ENCODE measurements at regions not wholly inside any gene's neighbourhood (a gene's known extent, or its start where the extent isn't known, plus 50 kb on each side); places are given as distances from the start of the nearest gene placed in this dataset.
"Not testable (repeated sequence)": the region's sequence is repeated elsewhere in the genome, so short reads cannot be mapped to it uniquely, and the experiment has no call there.

- DNase-seq (ENCODE audit: low read depth); H3K4me3 ChIP-seq (ENCODE audit: control insufficient read depth, low read depth, low read length): not testable (repeated sequence)
Measured at GRCh38 chr15:85262461-85263055, 117.8 kb upstream of the AKAP13 start.

- not testable (repeated sequence) for DNase-seq (ENCODE audit: low read depth); H3K4me3 ChIP-seq (ENCODE audit: control insufficient read depth, low read depth, low read length)
Measured at GRCh38 chr15:85263842-85264440, 116.5 kb upstream of the AKAP13 start.

GRCh38 chr15:85264614-85265190 is 115.7 kb upstream of the AKAP13 start:
- H3K4me3 ChIP-seq (ENCODE audit: control insufficient read depth, low read depth, low read length); DNase-seq (ENCODE audit: low read depth): not testable (repeated sequence)

GRCh38 chr15:85267158-85267857 is 113.1 kb upstream of the AKAP13 start:
- DNase-seq (ENCODE audit: low read depth); H3K4me3 ChIP-seq (ENCODE audit: control insufficient read depth, low read depth, low read length): not testable (repeated sequence)

- no peak overlapping the region for H3K4me3 ChIP-seq (ENCODE audit: control insufficient read depth, low read depth, low read length)
- TF ChIP-seq CTCF (conservative IDR thresholded peaks at IDR 0.05; ENCODE audit: control insufficient read depth, insufficient read depth, low read depth, low read length), result no peak
- no peak for DNase-seq (ENCODE audit: low read depth)
Measured at GRCh38 chr15:85274315-85275050, 105.9 kb upstream of the AKAP13 start.

- H3K4me3 ChIP-seq (ENCODE audit: control insufficient read depth, low read depth, low read length), result no peak overlapping the region
Measured at GRCh38 chr15:85276508-85276907, 103.9 kb upstream of the AKAP13 start.

GRCh38 chr15:85276921-85277320 is 103.5 kb upstream of the AKAP13 start:
- no peak for TF ChIP-seq CTCF (conservative IDR thresholded peaks at IDR 0.05; ENCODE audit: control insufficient read depth, insufficient read depth, low read depth, low read length)
- H3K4me3 ChIP-seq (ENCODE audit: control insufficient read depth, low read depth, low read length), result no peak overlapping the region
- no peak for DNase-seq (ENCODE audit: low read depth)

More at GRCh38 chr15:85276508-85276907, 103.9 kb upstream of the AKAP13 start:
- no peak for DNase-seq (ENCODE audit: low read depth)
- TF ChIP-seq CTCF (conservative IDR thresholded peaks at IDR 0.05; ENCODE audit: control insufficient read depth, insufficient read depth, low read depth, low read length), result no peak

GRCh38 chr15:85277847-85278370 is 102.5 kb upstream of the AKAP13 start:
- TF ChIP-seq CTCF (conservative IDR thresholded peaks at IDR 0.05; ENCODE audit: control insufficient read depth, insufficient read depth, low read depth, low read length), result no peak
- DNase-seq (ENCODE audit: low read depth), result no peak
- no peak overlapping the region for H3K4me3 ChIP-seq (ENCODE audit: control insufficient read depth, low read depth, low read length)

All from fibroblast of mammary gland (primary cell).